ENCODE measurements at regions not wholly inside any gene's neighbourhood (a gene's known extent, or its start where the extent isn't known, plus 50 kb on each side); places are given as distances from the start of the nearest gene placed in this dataset.

GRCh38 chr10:44850356-44850934, 60.7 kb upstream of the TMEM72 start:
- no peak for TF ChIP-seq EZH2 (IDR thresholded peaks at IDR 0.05; ENCODE audit: low read depth)
- TF ChIP-seq CTCF (conservative IDR thresholded peaks at IDR 0.05): no peak

Data from PC-9 (cell line).